Hepatocyte (in vitro differentiated cells): ENCODE measurements at regions not wholly inside any gene's neighbourhood (a gene's known extent, or its start where the extent isn't known, plus 50 kb on each side); places are given as distances from the start of the nearest gene placed in this dataset.

Experiments used
- DNase-seq: peaks from one replicate; pipeline ENCODE4 v3.0.0-alpha.2; 2016; ENCODE audit warnings: low spot score
- H2AFZ ChIP-seq: fragments of 200-600 bp; sonication (generic); 2 replicates; pipeline ENCODE4 v1.6.0; 2016; ENCODE audit warnings: antibody characterized with exemption, mild to moderate bottlenecking
- H3K27ac ChIP-seq: fragments of 200-600 bp; sonication (generic); 2 replicates; pipeline ENCODE4 v1.5.1; 2016; ENCODE audit warnings: mild to moderate bottlenecking
- H3K27me3 ChIP-seq: fragments of 200-600 bp; sonication (generic); 2 replicates; pipeline ENCODE4 v1.6.1; 2016
- H3K36me3 ChIP-seq: fragments of 200-600 bp; sonication (generic); replicated peaks from 2 replicates; pipeline ENCODE4 v1.5.1; 2016; ENCODE audit warnings: low read depth; ENCODE audit not compliant: insufficient read depth
- H3K4me1 ChIP-seq: fragments of 200-600 bp; sonication (generic); 2 replicates; pipeline ENCODE4 v1.5.1; 2016; ENCODE audit warnings: mild to moderate bottlenecking, moderate library complexity; ENCODE audit not compliant: insufficient read depth
- H3K4me2 ChIP-seq: fragments of 200-600 bp; sonication (generic); 2 replicates; pipeline ENCODE4 v1.6.0; 2016
- H3K4me3 ChIP-seq: fragments of 200-600 bp; sonication (generic); 2 replicates; pipeline ENCODE4 v1.5.1; 2016; ENCODE audit warnings: mild to moderate bottlenecking
- H3K79me2 ChIP-seq: fragments of 200-600 bp; sonication (generic); 2 replicates; pipeline ENCODE4 v1.6.0; 2017; ENCODE audit warnings: mild to moderate bottlenecking
- H3K9me2 ChIP-seq: fragments of 200-600 bp; sonication (generic); replicated peaks from 2 replicates; pipeline ENCODE4 v1.6.0; 2017; ENCODE audit warnings: mild to moderate bottlenecking; ENCODE audit not compliant: insufficient read depth
- H3K9me3 ChIP-seq: fragments of 200-600 bp; sonication (generic); 2 replicates; pipeline ENCODE4 v1.5.1; 2016; ENCODE audit warnings: low read depth, mild to moderate bottlenecking
- H4K20me1 ChIP-seq: fragments of 200-600 bp; sonication (generic); 2 replicates; pipeline ENCODE4 v1.6.0; 2016; ENCODE audit warnings: mild to moderate bottlenecking; ENCODE audit not compliant: insufficient read depth, poor library complexity, severe bottlenecking
- EZH2 ChIP-seq: fragments of 200-600 bp; sonication (generic); IDR thresholded peaks from 2 replicates; pipeline ENCODE4 v1.6.1; 2016; ENCODE audit warnings: antibody characterized with exemption, mild to moderate bottlenecking, borderline replicate concordance
- EZH2phosphoT487 ChIP-seq: fragments of 200-600 bp; sonication (generic); IDR thresholded peaks from one replicate; pipeline ENCODE4 v1.6.1; 2018; ENCODE audit warnings: antibody characterized with exemption, mild to moderate bottlenecking, low read depth, moderate library complexity; ENCODE audit not compliant: unreplicated experiment, severe bottlenecking
- WGBS: methylation state at CpG from one replicate; pipeline ENCODE4 v1.1.6; 2016; ENCODE audit warnings: low lambda C conversion rate; ENCODE audit errors: missing lambda C conversion rate; 5-methylcytosine and 5-hydroxymethylcytosine counted together
- TF ChIP-seq, protein P1 (sequence below): fragments of 200-600 bp; sonication (generic); IDR thresholded peaks from 2 replicates; pipeline ENCODE4 v1.5.1; 2016; ENCODE audit warnings: antibody characterized with exemption, mild to moderate bottlenecking; ENCODE audit not compliant: poor library complexity

DNA sequence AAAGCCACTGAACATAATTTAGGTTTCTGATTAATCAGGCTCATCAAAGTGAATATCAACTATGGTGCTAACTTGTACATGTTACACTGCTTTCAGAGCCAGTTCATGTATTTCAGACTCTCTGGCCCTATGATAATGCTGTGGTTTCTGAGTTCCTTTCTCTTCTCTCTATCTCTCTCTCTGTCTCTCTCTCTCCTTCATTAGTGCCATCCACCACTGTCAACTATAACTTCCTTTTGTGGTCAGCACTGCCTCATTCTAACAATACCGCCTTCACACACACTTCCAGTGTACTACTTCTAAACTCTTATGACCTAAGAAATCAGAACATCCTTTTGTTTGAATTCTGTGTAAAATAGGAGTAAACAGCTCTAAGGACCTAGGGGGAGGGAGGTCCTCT, 907.1 kb downstream of the RPA4 start:
- Histone ChIP-seq H3K9me3 (no peaks in the 10 kb centered on the region), H3K4me1 (no peaks in the 10 kb centered on the region), H3K79me2 (no peaks in the 10 kb centered on the region), H4K20me1 (no peaks in the 10 kb centered on the region), H3K9me2 (no peaks in the 10 kb centered on the region), H2AFZ (no peak overlapping the region), H3K27me3 (no peaks in the 10 kb centered on the region), H3K27ac (no peak overlapping the region), H3K36me3 (no peaks in the 10 kb centered on the region), H3K4me3 (no peak overlapping the region), H3K4me2 (no peak overlapping the region)
- 100% methylated on average over 1 of the region's 1 CpG for WGBS
- no peak for DNase-seq
- TF ChIP-seq, protein P1, sequence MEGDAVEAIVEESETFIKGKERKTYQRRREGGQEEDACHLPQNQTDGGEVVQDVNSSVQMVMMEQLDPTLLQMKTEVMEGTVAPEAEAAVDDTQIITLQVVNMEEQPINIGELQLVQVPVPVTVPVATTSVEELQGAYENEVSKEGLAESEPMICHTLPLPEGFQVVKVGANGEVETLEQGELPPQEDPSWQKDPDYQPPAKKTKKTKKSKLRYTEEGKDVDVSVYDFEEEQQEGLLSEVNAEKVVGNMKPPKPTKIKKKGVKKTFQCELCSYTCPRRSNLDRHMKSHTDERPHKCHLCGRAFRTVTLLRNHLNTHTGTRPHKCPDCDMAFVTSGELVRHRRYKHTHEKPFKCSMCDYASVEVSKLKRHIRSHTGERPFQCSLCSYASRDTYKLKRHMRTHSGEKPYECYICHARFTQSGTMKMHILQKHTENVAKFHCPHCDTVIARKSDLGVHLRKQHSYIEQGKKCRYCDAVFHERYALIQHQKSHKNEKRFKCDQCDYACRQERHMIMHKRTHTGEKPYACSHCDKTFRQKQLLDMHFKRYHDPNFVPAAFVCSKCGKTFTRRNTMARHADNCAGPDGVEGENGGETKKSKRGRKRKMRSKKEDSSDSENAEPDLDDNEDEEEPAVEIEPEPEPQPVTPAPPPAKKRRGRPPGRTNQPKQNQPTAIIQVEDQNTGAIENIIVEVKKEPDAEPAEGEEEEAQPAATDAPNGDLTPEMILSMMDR, result no peak
- TF ChIP-seq EZH2phosphoT487 (no peak), EZH2 (no peak)

DNA sequence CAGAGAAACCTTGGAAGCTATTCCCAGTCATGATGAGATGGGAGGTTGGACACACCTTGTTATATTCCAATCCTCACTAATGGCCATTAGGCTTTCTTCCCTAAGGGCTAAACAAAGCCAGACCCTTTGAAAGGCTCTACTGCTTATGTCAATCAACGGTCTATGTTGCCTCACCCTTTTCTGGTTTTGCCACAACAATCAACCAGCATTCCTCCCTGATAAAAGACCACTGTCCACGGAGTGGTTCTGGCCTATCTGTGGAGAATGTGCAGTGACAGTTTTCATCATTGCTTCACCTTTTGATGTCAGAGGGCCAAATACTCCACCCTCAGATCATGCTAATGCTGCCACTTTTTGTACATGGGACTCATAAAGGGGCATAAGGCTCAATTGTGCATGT, 913.4 kb downstream of the RPA4 start:
- H3K4me3 ChIP-seq, result no peak overlapping the region
- DNase-seq, result no peak
- H3K4me1 ChIP-seq, result no peaks in the 10 kb centered on the region
- H3K9me2 ChIP-seq, result no peaks in the 10 kb centered on the region
- H3K27me3 ChIP-seq, result no peaks in the 10 kb centered on the region
- no peaks in the 10 kb centered on the region for H4K20me1 ChIP-seq
- H3K27ac ChIP-seq, result no peak overlapping the region
- H3K79me2 ChIP-seq, result no peaks in the 10 kb centered on the region
- H2AFZ ChIP-seq, result no peak overlapping the region
- H3K4me2 ChIP-seq, result no peak overlapping the region
- WGBS, result 69% methylated on average over 2 of the region's 2 CpGs
- TF ChIP-seq EZH2, result no peak
- TF ChIP-seq, protein P1, result no peak
- TF ChIP-seq EZH2phosphoT487, result no peak
- no peaks in the 10 kb centered on the region for H3K36me3 ChIP-seq
- no peaks in the 10 kb centered on the region for H3K9me3 ChIP-seq

DNA sequence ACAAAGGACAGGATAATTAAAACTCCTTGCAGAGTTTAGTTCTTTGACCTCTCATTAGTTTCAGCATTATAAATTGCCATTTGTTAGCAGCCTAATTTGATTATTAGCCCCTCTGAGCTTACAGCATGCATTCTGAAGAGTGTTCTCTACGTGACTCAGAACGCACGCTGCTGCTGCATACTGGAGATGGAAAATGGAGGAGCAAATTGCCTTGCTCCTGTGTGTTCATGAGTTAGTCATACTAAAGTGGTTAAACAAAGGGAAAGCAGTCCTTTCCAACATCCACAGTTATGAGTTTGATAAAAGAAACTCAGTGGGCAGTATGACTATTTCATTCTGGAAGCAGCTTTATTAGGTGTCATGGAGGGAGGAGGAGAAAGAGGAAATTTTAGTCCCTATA, 922.5 kb downstream of the RPA4 start:
- H3K4me1 ChIP-seq, result no peaks in the 10 kb centered on the region
- peak overlapping the region; percentile 72 for H2AFZ ChIP-seq
- no peaks in the 10 kb centered on the region for H3K9me2 ChIP-seq
- H3K79me2 ChIP-seq, result no peaks in the 10 kb centered on the region
- no peaks in the 10 kb centered on the region for H3K27me3 ChIP-seq
- 83% methylated on average over 3 of the region's 3 CpGs for WGBS
- no peak for DNase-seq
- no peak overlapping the region for H3K27ac ChIP-seq
- H3K36me3 ChIP-seq, result no peaks in the 10 kb centered on the region
- TF ChIP-seq EZH2 (no peak), EZH2phosphoT487 (no peak)
- TF ChIP-seq, protein P1, result no peak
- H3K4me3 ChIP-seq, result no peak overlapping the region
- H3K9me3 ChIP-seq, result no peaks in the 10 kb centered on the region
- no peaks in the 10 kb centered on the region for H4K20me1 ChIP-seq
- H3K4me2 ChIP-seq, result peak overlapping the region; percentile 47

GRCh38 chrX:97806946-97807345, 923.2 kb downstream of the RPA4 start:
- DNase-seq, result no peak
- Histone ChIP-seq H3K79me2 (no peaks in the 10 kb centered on the region), H3K4me1 (no peaks in the 10 kb centered on the region), H3K4me3 (no peak overlapping the region), H3K36me3 (no peaks in the 10 kb centered on the region), H4K20me1 (no peaks in the 10 kb centered on the region), H3K27me3 (no peaks in the 10 kb centered on the region), H3K27ac (no peak overlapping the region), H2AFZ (no peak overlapping the region), H3K4me2 (no peak overlapping the region), H3K9me2 (no peaks in the 10 kb centered on the region), H3K9me3 (no peaks in the 10 kb centered on the region)
- 97% methylated on average over 2 of the region's 2 CpGs for WGBS
- no peak for TF ChIP-seq EZH2
- no peak for TF ChIP-seq EZH2phosphoT487
- TF ChIP-seq, protein P1, result no peak
